K562 (cell line): ENCODE measurements at regions not wholly inside any gene's neighbourhood (a gene's known extent, or its start where the extent isn't known, plus 50 kb on each side); places are given as distances from the start of the nearest gene placed in this dataset.

ENCODE experiments used
- ATAC-seq: fragments of 200-7000 bp; cut with Tn5 transposase; 3 replicates; pipeline ENCODE4 v1.9.1; 2020; ENCODE audit warnings: moderate library complexity
- BruUV-seq: library from RNA; stranded (reverse); fragments of 400-500 nt; replicated peaks from 2 replicates; lab custom pipeline; 2021; lab: Mats Ljungman, UMichigan
- CTCF ChIA-PET: fragments of 300-600 bp; formaldehyde crosslinking; extraction: SDS; loops from one replicate; lab custom pipeline; 2021; ENCODE audit warnings: low intra/inter-chr PET ratio; lab: Yijun Ruan, JAX
- POLR2A ChIA-PET: fragments of 300-600, 350-650 bp; sonication (Branson Sonifier 250); formaldehyde crosslinking; extraction: SDS; loops from one replicate; lab custom pipeline; 2021; ENCODE audit warnings: antibody characterized with exemption, inconsistent platforms; lab: Yijun Ruan, JAX
- DNase-seq, 4 experiments: peaks; one replicate each; pipeline versions ENCODE4 v3.0.0 to v3.0.0-alpha.2; 2011 to 2018; ENCODE audit warnings: low spot score in 3 of 4, mixed read lengths in 3 of 4; ENCODE audit errors: extremely low read depth in 1 of 4
- FAIRE-seq: peaks from 2 replicates; lab custom pipeline; 2011; peaks lifted over from hg19 to GRCh38; lab: Jason Lieb, UNC
- H2AFZ ChIP-seq: 2 replicates; pipeline ENCODE4 v1.6.0; 2011; ENCODE audit warnings: low read depth, low read length, control low read depth, inconsistent platforms
- H3K27ac ChIP-seq: fragments of 200-600 bp; 3 replicates; pipeline ENCODE4 v1.8.0; 2011; ENCODE audit warnings: low read depth, mild to moderate bottlenecking, control low read depth, inconsistent platforms, low read length, moderate library complexity, mixed read lengths; ENCODE audit errors: extremely low read depth
- H3K27me3 ChIP-seq, 2 experiments: fragments of 300-600 bp in 1 of 2; 2 replicates in 1 of 2; 3 replicates in 1 of 2; pipeline versions ENCODE4 v1.6.0 to v1.8.0; 2011; ENCODE audit warnings: inconsistent platforms in 2 of 2, low read length in 2 of 2, mild to moderate bottlenecking in 1 of 2, mixed read lengths in 1 of 2, moderate library complexity in 1 of 2; ENCODE audit not compliant: control insufficient read depth in 2 of 2, insufficient read depth in 2 of 2
- H3K36me3 ChIP-seq: fragments of 300-600 bp; 3 replicates; pipeline ENCODE4 v1.8.0; 2011; ENCODE audit warnings: mild to moderate bottlenecking, low read length, inconsistent platforms; ENCODE audit not compliant: control insufficient read depth, insufficient read depth
- H3K4me1 ChIP-seq, 2 experiments: fragments of 200-600 bp in 1 of 2; replicated peaks in 1 of 2; 2 replicates in 1 of 2; 3 replicates in 1 of 2; pipeline versions ENCODE4 v1.5.1 to v1.8.0; 2011; ENCODE audit warnings: inconsistent platforms in 2 of 2, low read length in 2 of 2, mild to moderate bottlenecking in 1 of 2, mixed read lengths in 1 of 2, moderate library complexity in 1 of 2; ENCODE audit not compliant: control insufficient read depth in 2 of 2, insufficient read depth in 2 of 2
- H3K4me2 ChIP-seq: 2 replicates; pipeline ENCODE4 v1.6.1; 2011; ENCODE audit warnings: low read length, control low read depth, inconsistent platforms, mixed read lengths; ENCODE audit not compliant: insufficient read depth
- H3K4me3 ChIP-seq: fragments of 200-600 bp; sonication (generic), shearing (Covaris generic); 2 replicates; pipeline ENCODE4 v1.5.1; 2016; ENCODE audit warnings: control low read depth, inconsistent platforms
- H3K79me2 ChIP-seq: fragments of 200-600 bp; 3 replicates; pipeline ENCODE4 v1.8.0; 2011; ENCODE audit warnings: low read length, inconsistent platforms; ENCODE audit not compliant: control insufficient read depth, insufficient read depth
- H3K9ac ChIP-seq, 2 experiments: 2 replicates each; pipeline versions ENCODE4 v1.6.0 to v1.6.1; 2011; ENCODE audit warnings: low read depth in 2 of 2, low read length in 2 of 2, control low read depth in 1 of 2, inconsistent platforms in 1 of 2, mild to moderate bottlenecking in 1 of 2, mixed read lengths in 1 of 2; ENCODE audit not compliant: insufficient read depth in 1 of 2
- H3K9me1 ChIP-seq: one replicate; pipeline ENCODE4 v1.6.0; 2011; ENCODE audit warnings: inconsistent platforms, mild to moderate bottlenecking, low read length, moderate library complexity; ENCODE audit not compliant: control insufficient read depth, insufficient read depth
- H3K9me3 ChIP-seq: replicated peaks from 2 replicates; pipeline ENCODE4 v1.5.1; 2011; ENCODE audit warnings: low read depth, low read length, inconsistent platforms; ENCODE audit not compliant: control insufficient read depth, insufficient read depth
- H4K20me1 ChIP-seq: replicated peaks from 2 replicates; pipeline ENCODE4 v1.6.1; 2011; ENCODE audit warnings: low read length, inconsistent platforms, mixed read lengths; ENCODE audit not compliant: control insufficient read depth, insufficient read depth
- ARID4B ChIP-seq: sonication (generic); formaldehyde crosslinking; IDR thresholded peaks from 2 replicates; pipeline ENCODE4 v1.8.0; 2022; ENCODE audit warnings: mild to moderate bottlenecking, missing genetic modification reagents
- TAF7 ChIP-seq: fragments of 450-650 bp; IDR thresholded peaks from 2 replicates; pipeline ENCODE4 v1.6.1; 2016; ENCODE audit warnings: missing genetic modification characterization, missing compliant biosample characterization
- ZNF354B ChIP-seq: fragments of 250-450 bp; sonication (Bioruptor Pico); IDR thresholded peaks from 2 replicates; pipeline ENCODE4 v1.4.0; 2020
- WGBS: fragments of 100-300 bp; shearing (Covaris generic); methylation state at CpG from one replicate; pipeline ENCODE4 v1.1.6; 2016; ENCODE audit warnings: low coverage, mixed read lengths; ENCODE audit not compliant: insufficient coverage; ENCODE audit errors: missing lambda C conversion rate; 5-methylcytosine and 5-hydroxymethylcytosine counted together
- in situ Hi-C: fragments of 300-500 bp; cut with MboI; formaldehyde crosslinking; loops from 4 replicates; pipeline ENCODE4 v1.15.0; 2018; ENCODE audit warnings: inconsistent platforms, mixed read lengths
- intact Hi-C: fragments of 100-400 bp; cut with micrococcal nuclease; formaldehyde crosslinking; loops from 2 replicates; pipeline ENCODE4 v1.14.2; 2022

- Histone ChIP-seq H3K4me1 (peaks cover 0 to 8% of the 10 kb centered on the region in 2 experiments; a peak in 1 of 5 replicates), H2AFZ (no peak overlapping the region), H3K9me1 (no peaks in the 10 kb centered on the region), H3K4me3 (no peak overlapping the region), H3K9ac (no peak overlapping the region)
- ChIA-PET CTCF (no interaction called here), POLR2A (no interaction called here)
- DNase-seq (no peak), ATAC-seq (no peak)
- in situ Hi-C loops = no loop called here
- TF ChIP-seq ZNF354B (CRISPR knock-in tag) (no peak), TAF7 (tag) (no peak), ARID4B (CRISPR knock-in tag) (no peak)
- TF ChIP-seq, all 486 proteins: peak for 0
- H3K27me3 ChIP-seq = peaks cover 0 to 4% of the 10 kb centered on the region in 2 experiments; a peak in 1 of 5 replicates
- no TSS peak for BruUV-seq
- no peaks in the 10 kb centered on the region for H3K36me3 ChIP-seq
- 8% methylated on average over 32 of the region's 32 CpGs for WGBS
- FAIRE-seq = no peak
- intact Hi-C loops = no loop called here
- H3K27ac ChIP-seq = no peak overlapping the region
- no peaks in the 10 kb centered on the region for H3K79me2 ChIP-seq
- H3K4me2 ChIP-seq = no peak overlapping the region
- H4K20me1 ChIP-seq = no peaks in the 10 kb centered on the region
- no peaks in the 10 kb centered on the region for H3K9me3 ChIP-seq
Observed at GRCh38 chr7:114087653-114088469, 169.1 kb upstream of the PPP1R3A start.
